GM10266 (cell line): ENCODE measurements at regions not wholly inside any gene's neighbourhood (a gene's known extent, or its start where the extent isn't known, plus 50 kb on each side); places are given as distances from the start of the nearest gene placed in this dataset.

Experiments
- DNase-seq: peaks from one replicate; pipeline ENCODE4 v3.0.0; 2012; ENCODE audit errors: extremely low spot score
- TF ChIP-seq, protein P1 (sequence below): IDR thresholded peaks from 2 replicates; pipeline ENCODE4 v1.5.1; 2012; ENCODE audit warnings: mild to moderate bottlenecking, low read depth; ENCODE audit not compliant: control insufficient read depth, insufficient read depth; ENCODE audit errors: missing control alignments

DNA sequence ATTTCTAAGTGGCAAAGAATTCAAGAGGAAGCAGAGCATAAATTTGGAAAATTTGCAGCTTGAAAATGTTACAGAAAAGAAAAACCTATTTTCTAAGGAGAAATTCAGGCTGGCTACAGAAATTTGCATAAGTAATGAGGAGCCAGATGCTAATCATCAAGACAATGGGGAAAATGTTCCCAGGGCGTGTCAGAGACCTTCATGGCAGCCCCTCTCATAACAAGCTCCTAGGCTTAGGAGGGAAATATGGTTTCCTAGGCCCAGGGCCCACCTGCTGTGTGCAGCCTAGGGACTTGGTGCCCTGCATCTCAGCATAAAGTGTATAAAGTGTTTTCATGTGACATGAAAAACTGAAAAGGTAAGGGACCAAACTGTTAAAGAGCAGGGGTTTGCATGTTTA, 1796.3 kb upstream of the FLRT2 start:
- no peak for DNase-seq
- TF ChIP-seq, protein P1, sequence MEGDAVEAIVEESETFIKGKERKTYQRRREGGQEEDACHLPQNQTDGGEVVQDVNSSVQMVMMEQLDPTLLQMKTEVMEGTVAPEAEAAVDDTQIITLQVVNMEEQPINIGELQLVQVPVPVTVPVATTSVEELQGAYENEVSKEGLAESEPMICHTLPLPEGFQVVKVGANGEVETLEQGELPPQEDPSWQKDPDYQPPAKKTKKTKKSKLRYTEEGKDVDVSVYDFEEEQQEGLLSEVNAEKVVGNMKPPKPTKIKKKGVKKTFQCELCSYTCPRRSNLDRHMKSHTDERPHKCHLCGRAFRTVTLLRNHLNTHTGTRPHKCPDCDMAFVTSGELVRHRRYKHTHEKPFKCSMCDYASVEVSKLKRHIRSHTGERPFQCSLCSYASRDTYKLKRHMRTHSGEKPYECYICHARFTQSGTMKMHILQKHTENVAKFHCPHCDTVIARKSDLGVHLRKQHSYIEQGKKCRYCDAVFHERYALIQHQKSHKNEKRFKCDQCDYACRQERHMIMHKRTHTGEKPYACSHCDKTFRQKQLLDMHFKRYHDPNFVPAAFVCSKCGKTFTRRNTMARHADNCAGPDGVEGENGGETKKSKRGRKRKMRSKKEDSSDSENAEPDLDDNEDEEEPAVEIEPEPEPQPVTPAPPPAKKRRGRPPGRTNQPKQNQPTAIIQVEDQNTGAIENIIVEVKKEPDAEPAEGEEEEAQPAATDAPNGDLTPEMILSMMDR: no peak

DNA sequence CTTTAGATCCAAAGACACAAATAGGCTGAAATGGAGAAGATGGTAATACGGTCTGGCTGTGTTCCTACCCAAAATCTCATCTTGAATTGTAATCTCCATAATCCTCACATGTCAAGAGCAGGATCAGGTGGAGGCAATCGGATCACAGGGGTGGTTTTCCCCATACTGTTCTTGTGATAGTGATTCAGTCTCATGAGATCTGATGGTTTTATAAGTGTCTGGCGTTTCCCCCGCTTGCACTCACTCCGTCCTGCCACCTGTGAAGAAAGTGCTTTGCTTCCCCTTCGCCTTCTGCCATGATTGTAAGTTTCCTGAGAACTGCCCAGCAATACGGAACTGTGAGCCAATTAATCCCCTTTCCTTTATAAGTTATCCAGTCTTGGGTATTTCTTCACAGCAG, 1795.5 kb upstream of the FLRT2 start:
- DNase-seq: no peak
- TF ChIP-seq, protein P1: no peak

DNA sequence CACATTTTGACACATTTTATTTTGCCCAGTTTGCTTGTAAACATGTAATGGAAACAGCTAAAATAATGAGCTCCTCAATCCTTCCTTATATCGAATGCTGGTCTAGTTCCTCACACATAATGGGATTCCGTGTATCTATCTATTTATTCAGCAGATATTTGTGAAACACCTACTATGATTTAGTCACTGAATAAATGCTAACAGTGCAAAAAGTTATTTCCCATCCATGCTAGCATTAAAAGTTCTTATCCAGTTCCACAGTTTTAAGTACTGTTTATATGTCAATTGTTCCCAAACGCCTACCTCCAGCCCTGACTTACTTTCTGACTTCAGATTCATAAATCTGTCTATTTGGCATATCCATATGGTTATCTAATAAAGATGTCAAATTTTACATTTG, 1788.7 kb upstream of the FLRT2 start:
- TF ChIP-seq, protein P1: no peak
- no peak for DNase-seq

DNA sequence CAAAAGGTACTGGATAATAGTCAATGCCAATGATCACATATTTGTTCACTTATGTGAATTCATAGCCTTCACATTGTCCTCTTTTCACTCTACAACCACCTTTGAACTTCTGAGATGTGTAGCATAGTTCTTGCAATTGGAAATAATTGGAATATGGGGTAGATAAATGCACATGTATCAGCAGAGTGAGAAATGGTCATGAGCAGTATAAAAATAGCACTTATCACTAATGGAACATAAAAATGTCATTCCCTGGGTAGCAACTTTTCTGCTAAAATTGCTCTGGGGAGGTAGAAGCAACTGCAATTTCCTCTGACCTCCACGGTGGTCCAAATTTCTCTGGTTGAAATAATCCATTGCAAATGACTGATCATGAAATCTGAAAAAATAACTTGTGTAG, 1785.7 kb upstream of the FLRT2 start:
- TF ChIP-seq, protein P1: no peak
- no peak for DNase-seq

DNA sequence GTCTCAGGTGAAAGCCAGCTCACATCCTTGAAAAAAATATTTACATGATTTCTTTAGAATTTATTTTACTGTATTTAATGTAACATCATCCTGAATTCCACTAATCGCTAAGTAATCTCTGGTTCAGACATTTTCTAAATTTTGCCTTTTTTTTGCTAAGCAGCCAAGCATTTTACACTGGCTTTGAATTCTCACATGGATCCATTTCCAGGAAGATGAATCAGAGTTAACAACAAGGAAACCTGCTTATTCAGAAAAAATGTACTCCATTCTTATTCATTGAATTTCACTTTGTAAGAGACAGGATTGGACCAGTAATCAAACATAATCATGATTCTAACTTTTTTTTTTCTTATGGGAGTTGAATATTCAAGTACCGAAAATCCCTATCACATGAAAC, 1785.1 kb upstream of the FLRT2 start:
- DNase-seq: no peak
- TF ChIP-seq, protein P1: no peak

DNA sequence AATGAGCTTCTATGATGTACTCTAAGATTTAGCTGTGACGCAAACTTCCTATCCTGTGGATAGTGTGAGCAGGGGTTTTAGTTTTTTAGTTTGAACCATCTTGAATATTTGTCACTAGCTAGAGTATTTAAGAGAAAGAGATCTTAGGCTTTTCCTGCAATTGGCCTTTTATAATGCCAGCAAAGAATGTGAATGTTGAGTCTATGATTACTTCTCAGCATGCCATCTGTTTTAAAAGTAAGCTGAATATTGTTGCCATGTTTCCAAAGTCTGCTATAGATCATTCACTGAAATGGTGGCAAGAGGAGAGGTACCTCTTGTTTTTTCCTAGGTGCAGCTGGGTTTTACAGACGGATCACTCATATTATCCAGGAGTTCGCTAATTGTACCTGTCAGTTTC, 1783.6 kb upstream of the FLRT2 start:
- no peak for DNase-seq
- TF ChIP-seq, protein P1: no peak

DNA sequence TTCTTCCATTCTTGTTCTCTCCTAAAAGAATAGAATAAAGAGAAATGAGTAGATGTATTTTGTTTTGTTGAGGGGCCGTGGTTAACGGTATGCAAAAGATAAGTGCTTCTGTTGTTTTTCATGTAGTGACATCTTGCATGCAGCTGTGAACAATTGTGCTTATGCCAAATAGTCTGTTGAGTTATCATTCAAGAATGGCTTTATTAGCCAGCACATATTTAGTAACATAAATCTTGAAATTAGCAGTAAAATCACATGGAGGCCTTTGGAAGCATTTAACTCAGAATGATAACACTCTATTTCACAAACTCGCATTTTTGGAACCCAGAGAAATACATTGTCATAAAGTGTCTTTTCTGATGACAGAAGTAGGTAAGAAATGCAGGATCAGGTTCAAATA, 1772.0 kb upstream of the FLRT2 start:
- TF ChIP-seq, protein P1: no peak
- no peak for DNase-seq
